GM23338 (cell line): ENCODE measurements at regions not wholly inside any gene's neighbourhood (a gene's known extent, or its start where the extent isn't known, plus 50 kb on each side); places are given as distances from the start of the nearest gene placed in this dataset.

Source experiments
- ATAC-seq: fragments of 200-7000 bp; cut with Tn5 transposase; 3 replicates; pipeline ENCODE4 v1.9.1; 2020
- DNase-seq: peaks from one replicate; pipeline ENCODE4 v3.0.0-alpha.2; 2015; ENCODE audit warnings: low spot score
- H2AFZ ChIP-seq: fragments of 200-600 bp; sonication (generic); 2 replicates; pipeline ENCODE4 v1.8.0; 2016; ENCODE audit warnings: antibody characterized with exemption, mild to moderate bottlenecking, moderate library complexity
- H3F3A ChIP-seq: fragments of 200-600 bp; sonication (generic); replicated peaks from 2 replicates; pipeline ENCODE4 v1.8.0; 2017; ENCODE audit warnings: antibody characterized with exemption, mixed run types, low read depth
- H3K27ac ChIP-seq: fragments of 200-600 bp; sonication (generic); 2 replicates; pipeline ENCODE4 v1.6.1; 2016; ENCODE audit warnings: low read depth
- H3K27me3 ChIP-seq: fragments of 200-600 bp; sonication (generic); 2 replicates; pipeline ENCODE4 v1.8.0; 2016; ENCODE audit warnings: mild to moderate bottlenecking, mixed run types, moderate library complexity; ENCODE audit not compliant: insufficient read depth
- H3K36me3 ChIP-seq: fragments of 200-600 bp; sonication (generic); 2 replicates; pipeline ENCODE4 v1.8.0; 2016; ENCODE audit warnings: mild to moderate bottlenecking; ENCODE audit not compliant: insufficient read depth
- H3K4me1 ChIP-seq: fragments of 200-600 bp; sonication (generic); 2 replicates; pipeline ENCODE4 v1.8.0; 2016; ENCODE audit warnings: mild to moderate bottlenecking, moderate library complexity; ENCODE audit not compliant: insufficient read depth
- H3K4me2 ChIP-seq: fragments of 200-600 bp; sonication (generic); 2 replicates; pipeline ENCODE4 v1.7.1; 2017; ENCODE audit warnings: mixed run types
- H3K4me3 ChIP-seq: fragments of 200-600 bp; sonication (generic); 2 replicates; pipeline ENCODE4 v1.6.1; 2016; ENCODE audit warnings: mixed run types
- H3K79me2 ChIP-seq: fragments of 200-600 bp; sonication (generic); replicated peaks from 2 replicates; pipeline ENCODE4 v1.8.0; 2017; ENCODE audit warnings: mild to moderate bottlenecking; ENCODE audit not compliant: insufficient read depth
- H3K9me2 ChIP-seq: fragments of 200-600 bp; sonication (generic); 2 replicates; pipeline ENCODE4 v1.8.0; 2017; ENCODE audit not compliant: insufficient read depth
- H4K20me1 ChIP-seq: fragments of 200-600 bp; sonication (generic); replicated peaks from 2 replicates; pipeline ENCODE4 v1.8.0; 2017; ENCODE audit warnings: mild to moderate bottlenecking; ENCODE audit not compliant: insufficient read depth
- H3K27ac Mint-ChIP-seq: 2 replicates; pipeline ENCODE4 v1.8.0; 2020; ENCODE audit warnings: inconsistent platforms, mild to moderate bottlenecking, moderate library complexity, mixed read lengths
- H3K27me3 Mint-ChIP-seq: 3 replicates; pipeline ENCODE4 v1.8.0; 2022; ENCODE audit warnings: low read depth, mild to moderate bottlenecking, moderate library complexity, mixed read lengths, inconsistent platforms; ENCODE audit not compliant: insufficient read depth, poor library complexity
- H3K36me3 Mint-ChIP-seq: 3 replicates; pipeline ENCODE4 v1.8.0; 2021; ENCODE audit warnings: low read depth, mild to moderate bottlenecking, inconsistent platforms, moderate library complexity, mixed read lengths
- H3K4me1 Mint-ChIP-seq: 3 replicates; pipeline ENCODE4 v1.8.0; 2020; ENCODE audit warnings: mild to moderate bottlenecking, inconsistent platforms, mixed read lengths
- H3K4me3 Mint-ChIP-seq: 3 replicates; pipeline ENCODE4 v1.8.0; 2021; ENCODE audit warnings: moderate library complexity, mild to moderate bottlenecking, inconsistent platforms, mixed read lengths
- H3K9me3 Mint-ChIP-seq: 3 replicates; pipeline ENCODE4 v1.8.0; 2020; ENCODE audit warnings: moderate library complexity, mild to moderate bottlenecking, inconsistent platforms, mixed read lengths
- CREB1 ChIP-seq: fragments of 250-450 bp; sonication (Bioruptor Pico); IDR thresholded peaks from 2 replicates; pipeline ENCODE4 v1.5.0; 2020; ENCODE audit warnings: low read depth, mild to moderate bottlenecking, moderate library complexity
- EZH2 ChIP-seq: fragments of 200-600 bp; sonication (generic); IDR thresholded peaks from one replicate; pipeline ENCODE4 v1.8.0; 2017; ENCODE audit warnings: antibody characterized with exemption, mild to moderate bottlenecking, low read depth; ENCODE audit not compliant: unreplicated experiment
- EZH2phosphoT487 ChIP-seq: fragments of 200-600 bp; sonication (generic); IDR thresholded peaks from one replicate; pipeline ENCODE4 v1.8.1; 2018; ENCODE audit warnings: antibody characterized with exemption; ENCODE audit not compliant: unreplicated experiment
- JUNB ChIP-seq: IDR thresholded peaks from one replicate; pipeline ENCODE4 v1.6.1; 2016; ENCODE audit warnings: antibody characterized with exemption; ENCODE audit not compliant: unreplicated experiment
- NANOG ChIP-seq: IDR thresholded peaks from 2 replicates; pipeline ENCODE4 v1.6.1; 2016; ENCODE audit warnings: antibody characterized with exemption, borderline replicate concordance
- POLR2AphosphoS5 ChIP-seq: IDR thresholded peaks from 2 replicates; pipeline ENCODE4 v1.6.1; 2016; ENCODE audit warnings: antibody characterized with exemption, low read depth
- STAT1 ChIP-seq: IDR thresholded peaks from one replicate; pipeline ENCODE4 v1.6.1; 2016; ENCODE audit warnings: antibody characterized with exemption; ENCODE audit not compliant: unreplicated experiment
- ZNF114 ChIP-seq: fragments of 250-450 bp; sonication (Bioruptor Pico); IDR thresholded peaks from 2 replicates; pipeline ENCODE4 v1.5.0; 2020; ENCODE audit warnings: mild to moderate bottlenecking, moderate library complexity
- ZNF331 ChIP-seq: fragments of 250-450 bp; sonication (Bioruptor Pico); IDR thresholded peaks from 2 replicates; pipeline ENCODE4 v1.5.0; 2020; ENCODE audit warnings: low read depth, mild to moderate bottlenecking, moderate library complexity
- TF ChIP-seq, protein P1 (sequence below): fragments of 250-450 bp; sonication (Bioruptor Pico); IDR thresholded peaks from 2 replicates; pipeline ENCODE4 v1.5.0; 2020; ENCODE audit warnings: mild to moderate bottlenecking, moderate library complexity
- TF ChIP-seq, protein P2 (sequence below), 2 experiments: fragments of 200-600 bp in 1 of 2; sonication (generic) in 1 of 2; conservative IDR thresholded peaks; 2 replicates each; pipeline versions ENCODE4 v1.5.1 to v1.6.1; 2016 to 2017; ENCODE audit warnings: antibody characterized with exemption in 2 of 2, low read depth in 2 of 2, mild to moderate bottlenecking in 2 of 2, moderate library complexity in 1 of 2
- TF ChIP-seq, protein P3 (sequence below): IDR thresholded peaks from one replicate; pipeline ENCODE4 v1.6.1; 2018; ENCODE audit warnings: antibody characterized with exemption; ENCODE audit not compliant: unreplicated experiment
- TF ChIP-seq, protein P4 (sequence below): IDR thresholded peaks from 2 replicates; pipeline ENCODE4 v1.6.1; 2016; ENCODE audit warnings: antibody characterized with exemption

DNA sequence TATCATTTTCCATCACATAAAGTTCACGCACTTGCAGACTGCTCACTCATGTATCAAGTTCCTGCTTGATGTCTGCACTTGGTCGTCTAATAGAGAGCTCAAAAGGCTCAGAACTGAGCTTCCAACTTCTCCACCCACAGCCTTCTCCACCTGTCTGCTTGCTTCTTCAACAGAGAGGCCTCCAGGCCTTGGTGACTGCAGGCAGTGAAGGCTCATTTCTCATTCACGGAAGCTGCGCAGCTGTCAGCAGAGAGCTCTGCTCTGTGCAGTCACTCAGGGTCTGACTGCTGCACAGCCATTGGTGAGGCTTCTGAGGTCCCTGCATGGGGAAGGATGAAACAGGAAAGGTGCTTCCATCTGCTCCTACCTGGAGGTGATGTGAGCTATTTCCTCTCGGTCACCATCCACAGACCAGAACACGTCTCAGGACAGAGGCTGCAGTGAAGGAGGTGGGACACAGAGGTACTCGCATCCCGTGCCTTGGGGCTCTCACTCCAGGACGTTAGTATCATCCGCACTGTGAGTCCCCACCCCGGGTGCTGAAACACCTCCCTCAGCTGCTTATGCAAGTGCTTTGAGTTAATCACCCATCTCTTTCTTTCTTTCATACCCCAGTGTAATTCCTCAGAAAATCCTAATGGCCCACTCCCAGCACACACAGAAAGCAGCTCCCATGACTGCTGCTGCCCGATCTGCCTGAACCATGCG lies 126.2 kb downstream of the TMEM18 start:
- Histone ChIP-seq H3K4me2 (no peak overlapping the region), H3K36me3 (no peaks in the 10 kb centered on the region), H3K27ac (no peak overlapping the region), H3K4me3 (no peak overlapping the region), H4K20me1 (no peaks in the 10 kb centered on the region), H3K9me2 (no peaks in the 10 kb centered on the region), H3K27me3 (no peaks in the 10 kb centered on the region), H3K79me2 (no peaks in the 10 kb centered on the region), H3K4me1 (no peaks in the 10 kb centered on the region), H3F3A (no peaks in the 10 kb centered on the region), H2AFZ (peak overlapping the region; percentile 56; the same call in 1 of the 2 replicates)
- TF ChIP-seq CREB1 (CRISPR knock-in tag) (no peak), POLR2AphosphoS5 (no peak), STAT1 (no peak), EZH2phosphoT487 (no peak), NANOG (no peak), ZNF114 (CRISPR knock-in tag) (no peak), ZNF331 (no peak), JUNB (no peak), EZH2 (no peak)
- TF ChIP-seq, protein P1, sequence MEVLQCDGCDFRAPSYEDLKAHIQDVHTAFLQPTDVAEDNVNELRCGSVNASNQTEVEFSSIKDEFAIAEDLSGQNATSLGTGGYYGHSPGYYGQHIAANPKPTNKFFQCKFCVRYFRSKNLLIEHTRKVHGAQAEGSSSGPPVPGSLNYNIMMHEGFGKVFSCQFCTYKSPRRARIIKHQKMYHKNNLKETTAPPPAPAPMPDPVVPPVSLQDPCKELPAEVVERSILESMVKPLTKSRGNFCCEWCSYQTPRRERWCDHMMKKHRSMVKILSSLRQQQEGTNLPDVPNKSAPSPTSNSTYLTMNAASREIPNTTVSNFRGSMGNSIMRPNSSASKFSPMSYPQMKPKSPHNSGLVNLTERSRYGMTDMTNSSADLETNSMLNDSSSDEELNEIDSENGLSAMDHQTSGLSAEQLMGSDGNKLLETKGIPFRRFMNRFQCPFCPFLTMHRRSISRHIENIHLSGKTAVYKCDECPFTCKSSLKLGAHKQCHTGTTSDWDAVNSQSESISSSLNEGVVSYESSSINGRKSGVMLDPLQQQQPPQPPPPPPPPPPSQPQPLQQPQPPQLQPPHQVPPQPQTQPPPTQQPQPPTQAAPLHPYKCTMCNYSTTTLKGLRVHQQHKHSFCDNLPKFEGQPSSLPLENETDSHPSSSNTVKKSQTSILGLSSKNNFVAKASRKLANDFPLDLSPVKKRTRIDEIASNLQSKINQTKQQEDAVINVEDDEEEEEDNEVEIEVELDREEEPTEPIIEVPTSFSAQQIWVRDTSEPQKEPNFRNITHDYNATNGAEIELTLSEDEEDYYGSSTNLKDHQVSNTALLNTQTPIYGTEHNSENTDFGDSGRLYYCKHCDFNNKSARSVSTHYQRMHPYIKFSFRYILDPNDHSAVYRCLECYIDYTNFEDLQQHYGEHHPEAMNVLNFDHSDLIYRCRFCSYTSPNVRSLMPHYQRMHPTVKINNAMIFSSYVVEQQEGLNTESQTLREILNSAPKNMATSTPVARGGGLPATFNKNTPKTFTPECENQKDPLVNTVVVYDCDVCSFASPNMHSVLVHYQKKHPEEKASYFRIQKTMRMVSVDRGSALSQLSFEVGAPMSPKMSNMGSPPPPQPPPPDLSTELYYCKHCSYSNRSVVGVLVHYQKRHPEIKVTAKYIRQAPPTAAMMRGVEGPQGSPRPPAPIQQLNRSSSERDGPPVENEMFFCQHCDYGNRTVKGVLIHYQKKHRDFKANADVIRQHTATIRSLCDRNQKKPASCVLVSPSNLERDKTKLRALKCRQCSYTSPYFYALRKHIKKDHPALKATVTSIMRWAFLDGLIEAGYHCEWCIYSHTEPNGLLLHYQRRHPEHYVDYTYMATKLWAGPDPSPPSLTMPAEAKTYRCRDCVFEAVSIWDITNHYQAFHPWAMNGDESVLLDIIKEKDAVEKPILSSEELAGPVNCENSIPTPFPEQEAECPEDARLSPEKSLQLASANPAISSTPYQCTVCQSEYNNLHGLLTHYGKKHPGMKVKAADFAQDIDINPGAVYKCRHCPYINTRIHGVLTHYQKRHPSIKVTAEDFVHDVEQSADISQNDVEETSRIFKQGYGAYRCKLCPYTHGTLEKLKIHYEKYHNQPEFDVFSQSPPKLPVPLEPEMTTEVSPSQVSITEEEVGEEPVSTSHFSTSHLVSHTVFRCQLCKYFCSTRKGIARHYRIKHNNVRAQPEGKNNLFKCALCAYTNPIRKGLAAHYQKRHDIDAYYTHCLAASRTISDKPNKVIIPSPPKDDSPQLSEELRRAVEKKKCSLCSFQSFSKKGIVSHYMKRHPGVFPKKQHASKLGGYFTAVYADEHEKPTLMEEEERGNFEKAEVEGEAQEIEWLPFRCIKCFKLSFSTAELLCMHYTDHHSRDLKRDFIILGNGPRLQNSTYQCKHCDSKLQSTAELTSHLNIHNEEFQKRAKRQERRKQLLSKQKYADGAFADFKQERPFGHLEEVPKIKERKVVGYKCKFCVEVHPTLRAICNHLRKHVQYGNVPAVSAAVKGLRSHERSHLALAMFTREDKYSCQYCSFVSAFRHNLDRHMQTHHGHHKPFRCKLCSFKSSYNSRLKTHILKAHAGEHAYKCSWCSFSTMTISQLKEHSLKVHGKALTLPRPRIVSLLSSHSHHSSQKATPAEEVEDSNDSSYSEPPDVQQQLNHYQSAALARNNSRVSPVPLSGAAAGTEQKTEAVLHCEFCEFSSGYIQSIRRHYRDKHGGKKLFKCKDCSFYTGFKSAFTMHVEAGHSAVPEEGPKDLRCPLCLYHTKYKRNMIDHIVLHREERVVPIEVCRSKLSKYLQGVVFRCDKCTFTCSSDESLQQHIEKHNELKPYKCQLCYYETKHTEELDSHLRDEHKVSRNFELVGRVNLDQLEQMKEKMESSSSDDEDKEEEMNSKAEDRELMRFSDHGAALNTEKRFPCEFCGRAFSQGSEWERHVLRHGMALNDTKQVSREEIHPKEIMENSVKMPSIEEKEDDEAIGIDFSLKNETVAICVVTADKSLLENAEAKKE (CRISPR knock-in tag): no peak
- TF ChIP-seq, protein P2, sequence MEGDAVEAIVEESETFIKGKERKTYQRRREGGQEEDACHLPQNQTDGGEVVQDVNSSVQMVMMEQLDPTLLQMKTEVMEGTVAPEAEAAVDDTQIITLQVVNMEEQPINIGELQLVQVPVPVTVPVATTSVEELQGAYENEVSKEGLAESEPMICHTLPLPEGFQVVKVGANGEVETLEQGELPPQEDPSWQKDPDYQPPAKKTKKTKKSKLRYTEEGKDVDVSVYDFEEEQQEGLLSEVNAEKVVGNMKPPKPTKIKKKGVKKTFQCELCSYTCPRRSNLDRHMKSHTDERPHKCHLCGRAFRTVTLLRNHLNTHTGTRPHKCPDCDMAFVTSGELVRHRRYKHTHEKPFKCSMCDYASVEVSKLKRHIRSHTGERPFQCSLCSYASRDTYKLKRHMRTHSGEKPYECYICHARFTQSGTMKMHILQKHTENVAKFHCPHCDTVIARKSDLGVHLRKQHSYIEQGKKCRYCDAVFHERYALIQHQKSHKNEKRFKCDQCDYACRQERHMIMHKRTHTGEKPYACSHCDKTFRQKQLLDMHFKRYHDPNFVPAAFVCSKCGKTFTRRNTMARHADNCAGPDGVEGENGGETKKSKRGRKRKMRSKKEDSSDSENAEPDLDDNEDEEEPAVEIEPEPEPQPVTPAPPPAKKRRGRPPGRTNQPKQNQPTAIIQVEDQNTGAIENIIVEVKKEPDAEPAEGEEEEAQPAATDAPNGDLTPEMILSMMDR (conservative IDR thresholded peaks at IDR 0.05; ENCODE audit: low read depth in 2 of 2): no peak
- TF ChIP-seq, protein P3, sequence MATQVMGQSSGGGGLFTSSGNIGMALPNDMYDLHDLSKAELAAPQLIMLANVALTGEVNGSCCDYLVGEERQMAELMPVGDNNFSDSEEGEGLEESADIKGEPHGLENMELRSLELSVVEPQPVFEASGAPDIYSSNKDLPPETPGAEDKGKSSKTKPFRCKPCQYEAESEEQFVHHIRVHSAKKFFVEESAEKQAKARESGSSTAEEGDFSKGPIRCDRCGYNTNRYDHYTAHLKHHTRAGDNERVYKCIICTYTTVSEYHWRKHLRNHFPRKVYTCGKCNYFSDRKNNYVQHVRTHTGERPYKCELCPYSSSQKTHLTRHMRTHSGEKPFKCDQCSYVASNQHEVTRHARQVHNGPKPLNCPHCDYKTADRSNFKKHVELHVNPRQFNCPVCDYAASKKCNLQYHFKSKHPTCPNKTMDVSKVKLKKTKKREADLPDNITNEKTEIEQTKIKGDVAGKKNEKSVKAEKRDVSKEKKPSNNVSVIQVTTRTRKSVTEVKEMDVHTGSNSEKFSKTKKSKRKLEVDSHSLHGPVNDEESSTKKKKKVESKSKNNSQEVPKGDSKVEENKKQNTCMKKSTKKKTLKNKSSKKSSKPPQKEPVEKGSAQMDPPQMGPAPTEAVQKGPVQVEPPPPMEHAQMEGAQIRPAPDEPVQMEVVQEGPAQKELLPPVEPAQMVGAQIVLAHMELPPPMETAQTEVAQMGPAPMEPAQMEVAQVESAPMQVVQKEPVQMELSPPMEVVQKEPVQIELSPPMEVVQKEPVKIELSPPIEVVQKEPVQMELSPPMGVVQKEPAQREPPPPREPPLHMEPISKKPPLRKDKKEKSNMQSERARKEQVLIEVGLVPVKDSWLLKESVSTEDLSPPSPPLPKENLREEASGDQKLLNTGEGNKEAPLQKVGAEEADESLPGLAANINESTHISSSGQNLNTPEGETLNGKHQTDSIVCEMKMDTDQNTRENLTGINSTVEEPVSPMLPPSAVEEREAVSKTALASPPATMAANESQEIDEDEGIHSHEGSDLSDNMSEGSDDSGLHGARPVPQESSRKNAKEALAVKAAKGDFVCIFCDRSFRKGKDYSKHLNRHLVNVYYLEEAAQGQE: no peak
- TF ChIP-seq, protein P4, sequence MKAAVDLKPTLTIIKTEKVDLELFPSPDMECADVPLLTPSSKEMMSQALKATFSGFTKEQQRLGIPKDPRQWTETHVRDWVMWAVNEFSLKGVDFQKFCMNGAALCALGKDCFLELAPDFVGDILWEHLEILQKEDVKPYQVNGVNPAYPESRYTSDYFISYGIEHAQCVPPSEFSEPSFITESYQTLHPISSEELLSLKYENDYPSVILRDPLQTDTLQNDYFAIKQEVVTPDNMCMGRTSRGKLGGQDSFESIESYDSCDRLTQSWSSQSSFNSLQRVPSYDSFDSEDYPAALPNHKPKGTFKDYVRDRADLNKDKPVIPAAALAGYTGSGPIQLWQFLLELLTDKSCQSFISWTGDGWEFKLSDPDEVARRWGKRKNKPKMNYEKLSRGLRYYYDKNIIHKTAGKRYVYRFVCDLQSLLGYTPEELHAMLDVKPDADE: no peak
- Mint-ChIP-seq H3K27me3 (peaks cover 2% of the 10 kb centered on the region), H3K27ac (no peak overlapping the region), H3K9me3 (no peaks in the 10 kb centered on the region), H3K4me1 (peaks cover 4% of the 10 kb centered on the region; the same call in 1 of the 3 replicates), H3K36me3 (no peaks in the 10 kb centered on the region), H3K4me3 (no peak overlapping the region)
- no peak for DNase-seq
- no peak; the same call in 2 of the 3 replicates for ATAC-seq
